K562 (cell line): ENCODE measurements at regions not wholly inside any gene's neighbourhood (a gene's known extent, or its start where the extent isn't known, plus 50 kb on each side); places are given as distances from the start of the nearest gene placed in this dataset.

ENCODE experiments used
- ATAC-seq: fragments of 200-7000 bp; cut with Tn5 transposase; 3 replicates; pipeline ENCODE4 v1.9.1; 2020; ENCODE audit warnings: moderate library complexity
- BruUV-seq: library from RNA; stranded (reverse); fragments of 400-500 nt; replicated peaks from 2 replicates; lab custom pipeline; 2021; lab: Mats Ljungman, UMichigan
- CTCF ChIA-PET: fragments of 300-600 bp; formaldehyde crosslinking; extraction: SDS; loops from one replicate; lab custom pipeline; 2021; ENCODE audit warnings: low intra/inter-chr PET ratio; lab: Yijun Ruan, JAX
- POLR2A ChIA-PET: fragments of 300-600, 350-650 bp; sonication (Branson Sonifier 250); formaldehyde crosslinking; extraction: SDS; loops from one replicate; lab custom pipeline; 2021; ENCODE audit warnings: antibody characterized with exemption, inconsistent platforms; lab: Yijun Ruan, JAX
- DNase-seq, 4 experiments: peaks; one replicate each; pipeline versions ENCODE4 v3.0.0 to v3.0.0-alpha.2; 2011 to 2018; ENCODE audit warnings: low spot score in 3 of 4, mixed read lengths in 3 of 4; ENCODE audit errors: extremely low read depth in 1 of 4
- FAIRE-seq: peaks from 2 replicates; lab custom pipeline; 2011; peaks lifted over from hg19 to GRCh38; lab: Jason Lieb, UNC
- H2AFZ ChIP-seq: 2 replicates; pipeline ENCODE4 v1.6.0; 2011; ENCODE audit warnings: low read depth, low read length, control low read depth, inconsistent platforms
- H3K27ac ChIP-seq: fragments of 200-600 bp; 3 replicates; pipeline ENCODE4 v1.8.0; 2011; ENCODE audit warnings: low read depth, mild to moderate bottlenecking, control low read depth, inconsistent platforms, low read length, moderate library complexity, mixed read lengths; ENCODE audit errors: extremely low read depth
- H3K27me3 ChIP-seq, 2 experiments: fragments of 300-600 bp in 1 of 2; 2 replicates in 1 of 2; 3 replicates in 1 of 2; pipeline versions ENCODE4 v1.6.0 to v1.8.0; 2011; ENCODE audit warnings: inconsistent platforms in 2 of 2, low read length in 2 of 2, mild to moderate bottlenecking in 1 of 2, mixed read lengths in 1 of 2, moderate library complexity in 1 of 2; ENCODE audit not compliant: control insufficient read depth in 2 of 2, insufficient read depth in 2 of 2
- H3K36me3 ChIP-seq: fragments of 300-600 bp; 3 replicates; pipeline ENCODE4 v1.8.0; 2011; ENCODE audit warnings: mild to moderate bottlenecking, low read length, inconsistent platforms; ENCODE audit not compliant: control insufficient read depth, insufficient read depth
- H3K4me1 ChIP-seq, 2 experiments: fragments of 200-600 bp in 1 of 2; replicated peaks in 1 of 2; 2 replicates in 1 of 2; 3 replicates in 1 of 2; pipeline versions ENCODE4 v1.5.1 to v1.8.0; 2011; ENCODE audit warnings: inconsistent platforms in 2 of 2, low read length in 2 of 2, mild to moderate bottlenecking in 1 of 2, mixed read lengths in 1 of 2, moderate library complexity in 1 of 2; ENCODE audit not compliant: control insufficient read depth in 2 of 2, insufficient read depth in 2 of 2
- H3K4me2 ChIP-seq: 2 replicates; pipeline ENCODE4 v1.6.1; 2011; ENCODE audit warnings: low read length, control low read depth, inconsistent platforms, mixed read lengths; ENCODE audit not compliant: insufficient read depth
- H3K4me3 ChIP-seq: fragments of 200-600 bp; sonication (generic), shearing (Covaris generic); 2 replicates; pipeline ENCODE4 v1.5.1; 2016; ENCODE audit warnings: control low read depth, inconsistent platforms
- H3K79me2 ChIP-seq: fragments of 200-600 bp; 3 replicates; pipeline ENCODE4 v1.8.0; 2011; ENCODE audit warnings: low read length, inconsistent platforms; ENCODE audit not compliant: control insufficient read depth, insufficient read depth
- H3K9ac ChIP-seq, 2 experiments: 2 replicates each; pipeline versions ENCODE4 v1.6.0 to v1.6.1; 2011; ENCODE audit warnings: low read depth in 2 of 2, low read length in 2 of 2, control low read depth in 1 of 2, inconsistent platforms in 1 of 2, mild to moderate bottlenecking in 1 of 2, mixed read lengths in 1 of 2; ENCODE audit not compliant: insufficient read depth in 1 of 2
- H3K9me1 ChIP-seq: one replicate; pipeline ENCODE4 v1.6.0; 2011; ENCODE audit warnings: inconsistent platforms, mild to moderate bottlenecking, low read length, moderate library complexity; ENCODE audit not compliant: control insufficient read depth, insufficient read depth
- H3K9me3 ChIP-seq: replicated peaks from 2 replicates; pipeline ENCODE4 v1.5.1; 2011; ENCODE audit warnings: low read depth, low read length, inconsistent platforms; ENCODE audit not compliant: control insufficient read depth, insufficient read depth
- H4K20me1 ChIP-seq: replicated peaks from 2 replicates; pipeline ENCODE4 v1.6.1; 2011; ENCODE audit warnings: low read length, inconsistent platforms, mixed read lengths; ENCODE audit not compliant: control insufficient read depth, insufficient read depth
- ARID2 ChIP-seq: fragments of 450-650 bp; IDR thresholded peaks from 2 replicates; pipeline ENCODE4 v1.6.1; 2017; ENCODE audit warnings: antibody characterized with exemption, mild to moderate bottlenecking
- BHLHE40 ChIP-seq: IDR thresholded peaks from 2 replicates; pipeline ENCODE4 v1.6.1; 2011; ENCODE audit warnings: low read length, improper control_type of control experiment
- CBX8 ChIP-seq: fragments of 200-600 bp; sonication (generic); IDR thresholded peaks from 2 replicates; pipeline ENCODE4 v1.6.1; 2012; ENCODE audit warnings: borderline replicate concordance, mixed run types, low read depth, mild to moderate bottlenecking, moderate library complexity, mixed read lengths, low read length, control low read depth, inconsistent platforms; ENCODE audit not compliant: poor library complexity, severe bottlenecking; ENCODE audit errors: extremely low read depth
- FOXK2 ChIP-seq, 2 experiments: fragments of 450-650 bp; IDR thresholded peaks in 1 of 2; conservative IDR thresholded peaks in 1 of 2; 2 replicates each; pipeline ENCODE4 v1.6.1; 2016; ENCODE audit warnings: low read depth in 2 of 2, mild to moderate bottlenecking in 1 of 2
- FUS ChIP-seq: fragments of 200-400 bp; formaldehyde crosslinking; optimal IDR thresholded peaks from 2 replicates; pipeline ENCODE3; 2017; ENCODE audit warnings: low read depth, low read length
- GABPA ChIP-seq: fragments of 200-800 bp; sonication (Bioruptor generic); conservative IDR thresholded peaks from 2 replicates; pipeline ENCODE4 v1.6.1; 2016; ENCODE audit warnings: low read depth, missing genetic modification characterization, missing compliant biosample characterization
- GTF2A2 ChIP-seq: IDR thresholded peaks from 2 replicates; pipeline ENCODE4 v1.6.1; 2016; ENCODE audit warnings: mild to moderate bottlenecking, missing genetic modification characterization, missing compliant biosample characterization
- IFI16 ChIP-seq: fragments of 250-450 bp; sonication (Bioruptor Pico); IDR thresholded peaks from 2 replicates; pipeline ENCODE4 v2.1.2; 2022; ENCODE audit warnings: mild to moderate bottlenecking, inconsistent platforms
- JUNB ChIP-seq: fragments of 450-650 bp; formaldehyde crosslinking; conservative IDR thresholded peaks from 2 replicates; pipeline ENCODE4 v1.4.0; 2020; ENCODE audit warnings: mild to moderate bottlenecking
- KLF6 ChIP-seq: fragments of 250-450 bp; sonication (Bioruptor Pico); IDR thresholded peaks from 2 replicates; pipeline ENCODE4 v1.4.0; 2020; ENCODE audit warnings: mild to moderate bottlenecking, moderate library complexity, borderline replicate concordance
- MAZ ChIP-seq, 2 experiments: fragments of 450-650 bp in 1 of 2; sonication (generic) in 1 of 2; formaldehyde crosslinking; IDR thresholded peaks in 1 of 2; conservative IDR thresholded peaks in 1 of 2; 2 replicates each; pipeline versions ENCODE4 v1.4.0 to v1.5.0; 2020; ENCODE audit warnings: mild to moderate bottlenecking in 1 of 2, missing genetic modification reagents in 1 of 2
- ZC3H4 ChIP-seq: sonication (generic); formaldehyde crosslinking; IDR thresholded peaks from 2 replicates; pipeline ENCODE4 v1.9.0; 2021; ENCODE audit warnings: missing genetic modification reagents, borderline replicate concordance
- ZNF133 ChIP-seq: fragments of 250-450 bp; sonication (Bioruptor Pico); IDR thresholded peaks from 2 replicates; pipeline ENCODE4 v1.4.0; 2020; ENCODE audit warnings: mild to moderate bottlenecking
- ZNF347 ChIP-seq: fragments of 450-650 bp; formaldehyde crosslinking; IDR thresholded peaks from 2 replicates; pipeline ENCODE4 v1.4.0; 2020; ENCODE audit warnings: low read depth, mild to moderate bottlenecking, moderate library complexity
- ZNF436 ChIP-seq: fragments of 250-450, 450-650 bp; sonication (Bioruptor Pico); formaldehyde crosslinking; IDR thresholded peaks from 2 replicates; pipeline ENCODE4 v1.7.0; 2020; ENCODE audit warnings: mild to moderate bottlenecking
- WGBS: fragments of 100-300 bp; shearing (Covaris generic); methylation state at CpG from one replicate; pipeline ENCODE4 v1.1.6; 2016; ENCODE audit warnings: low coverage, mixed read lengths; ENCODE audit not compliant: insufficient coverage; ENCODE audit errors: missing lambda C conversion rate; 5-methylcytosine and 5-hydroxymethylcytosine counted together
- in situ Hi-C: fragments of 300-500 bp; cut with MboI; formaldehyde crosslinking; loops from 4 replicates; pipeline ENCODE4 v1.15.0; 2018; ENCODE audit warnings: inconsistent platforms, mixed read lengths
- intact Hi-C: fragments of 100-400 bp; cut with micrococcal nuclease; formaldehyde crosslinking; loops from 2 replicates; pipeline ENCODE4 v1.14.2; 2022
- TF ChIP-seq, protein P1 (sequence below): fragments of 450-650 bp; IDR thresholded peaks from 2 replicates; pipeline ENCODE4 v1.7.0; 2016; ENCODE audit warnings: borderline replicate concordance
- TF ChIP-seq, protein P2 (sequence below), 2 experiments: IDR thresholded peaks in 1 of 2; conservative IDR thresholded peaks in 1 of 2; 2 replicates each; pipeline ENCODE4 v1.6.1; 2016; ENCODE audit warnings: low read depth in 2 of 2, mild to moderate bottlenecking in 1 of 2, missing compliant biosample characterization in 1 of 2, missing genetic modification characterization in 1 of 2, moderate library complexity in 1 of 2

DNA sequence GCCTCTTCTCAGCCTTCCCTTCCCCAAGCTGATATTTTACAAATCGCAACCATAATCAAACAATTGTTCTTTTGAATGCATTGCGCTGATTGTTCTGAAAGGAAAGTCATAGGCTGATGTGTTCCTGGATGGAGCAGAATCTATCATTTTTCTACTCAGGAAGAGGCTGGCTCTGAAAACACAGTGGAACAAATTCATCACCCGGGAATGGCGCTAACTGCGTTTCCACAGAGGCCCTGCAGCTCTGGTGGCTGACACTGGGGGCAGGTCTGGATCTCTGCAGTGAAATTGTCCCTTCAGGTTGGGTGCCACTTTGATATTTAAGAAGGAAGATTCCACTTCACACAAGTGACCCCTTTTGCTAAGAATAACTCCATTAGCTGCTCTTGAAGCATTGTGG, 1060.8 kb downstream of the UQCRFS1 start:
- ATAC-seq: no peak
- no peak overlapping the region for H3K9ac ChIP-seq
- no peaks in the 10 kb centered on the region for H3K36me3 ChIP-seq
- H3K27me3 ChIP-seq: peaks cover 0 to 5% of the 10 kb centered on the region in 2 experiments; a peak in 1 of 5 replicates
- no peak for DNase-seq
- H2AFZ ChIP-seq: no peak overlapping the region
- no peaks in the 10 kb centered on the region for H3K9me3 ChIP-seq
- in situ Hi-C loops: no loop called here
- no peaks in the 10 kb centered on the region; the same call in 1 of the 2 replicates for H4K20me1 ChIP-seq
- whole genome bisulfite sequencing: 0% methylated on average over 5 of the region's 5 CpGs
- no peaks in the 10 kb centered on the region for H3K4me1 ChIP-seq
- no peak for FAIRE-seq
- intact Hi-C loops: no loop called here
- no peak overlapping the region for H3K4me3 ChIP-seq
- no peak overlapping the region for H3K27ac ChIP-seq
- no peaks in the 10 kb centered on the region for H3K79me2 ChIP-seq
- no peak overlapping the region for H3K4me2 ChIP-seq
- ChIA-PET CTCF (no interaction called here), POLR2A (interaction anchor here (0.7 kb wide), 1 partner anchor 105 kb away, joined by 3 read pairs; no protein-coding TSS in a partner anchor)
- BruUV-seq: no TSS peak
- no peaks in the 10 kb centered on the region for H3K9me1 ChIP-seq
- TF ChIP-seq FUS: no peak
- TF ChIP-seq ARID2: no peak
- TF ChIP-seq GABPA (tag): no peak
- TF ChIP-seq IFI16 (CRISPR knock-in tag): no peak
- TF ChIP-seq ZC3H4 (CRISPR knock-in tag): no peak
- TF ChIP-seq, protein P1, sequence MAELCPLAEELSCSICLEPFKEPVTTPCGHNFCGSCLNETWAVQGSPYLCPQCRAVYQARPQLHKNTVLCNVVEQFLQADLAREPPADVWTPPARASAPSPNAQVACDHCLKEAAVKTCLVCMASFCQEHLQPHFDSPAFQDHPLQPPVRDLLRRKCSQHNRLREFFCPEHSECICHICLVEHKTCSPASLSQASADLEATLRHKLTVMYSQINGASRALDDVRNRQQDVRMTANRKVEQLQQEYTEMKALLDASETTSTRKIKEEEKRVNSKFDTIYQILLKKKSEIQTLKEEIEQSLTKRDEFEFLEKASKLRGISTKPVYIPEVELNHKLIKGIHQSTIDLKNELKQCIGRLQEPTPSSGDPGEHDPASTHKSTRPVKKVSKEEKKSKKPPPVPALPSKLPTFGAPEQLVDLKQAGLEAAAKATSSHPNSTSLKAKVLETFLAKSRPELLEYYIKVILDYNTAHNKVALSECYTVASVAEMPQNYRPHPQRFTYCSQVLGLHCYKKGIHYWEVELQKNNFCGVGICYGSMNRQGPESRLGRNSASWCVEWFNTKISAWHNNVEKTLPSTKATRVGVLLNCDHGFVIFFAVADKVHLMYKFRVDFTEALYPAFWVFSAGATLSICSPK: no peak
- TF ChIP-seq GTF2A2: no peak
- no peak for TF ChIP-seq CBX8
- no peak for TF ChIP-seq MAZ (CRISPR knock-in tag; conservative IDR thresholded peaks at IDR 0.05 in 1 of 2, IDR thresholded peaks at IDR 0.05 in 1 of 2)
- TF ChIP-seq ZNF133 (CRISPR knock-in tag): no peak
- no peak for TF ChIP-seq FOXK2 (conservative IDR thresholded peaks at IDR 0.05 in 1 of 2, IDR thresholded peaks at IDR 0.05 in 1 of 2; ENCODE audit: low read depth in 2 of 2)
- no peak for TF ChIP-seq BHLHE40
- no peak for TF ChIP-seq ZNF436 (CRISPR knock-in tag)
- TF ChIP-seq, protein P2, sequence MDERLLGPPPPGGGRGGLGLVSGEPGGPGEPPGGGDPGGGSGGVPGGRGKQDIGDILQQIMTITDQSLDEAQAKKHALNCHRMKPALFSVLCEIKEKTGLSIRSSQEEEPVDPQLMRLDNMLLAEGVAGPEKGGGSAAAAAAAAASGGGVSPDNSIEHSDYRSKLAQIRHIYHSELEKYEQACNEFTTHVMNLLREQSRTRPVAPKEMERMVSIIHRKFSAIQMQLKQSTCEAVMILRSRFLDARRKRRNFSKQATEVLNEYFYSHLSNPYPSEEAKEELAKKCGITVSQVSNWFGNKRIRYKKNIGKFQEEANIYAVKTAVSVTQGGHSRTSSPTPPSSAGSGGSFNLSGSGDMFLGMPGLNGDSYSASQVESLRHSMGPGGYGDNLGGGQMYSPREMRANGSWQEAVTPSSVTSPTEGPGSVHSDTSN (CRISPR knock-in tag; IDR thresholded peaks at IDR 0.05; ENCODE audit: low read depth): no peak
- TF ChIP-seq, protein P2 (tag; conservative IDR thresholded peaks at IDR 0.05; ENCODE audit: low read depth): no peak
- no peak for TF ChIP-seq JUNB
- no peak for TF ChIP-seq ZNF347 (CRISPR knock-in tag)
- no peak for TF ChIP-seq KLF6 (CRISPR knock-in tag)
